ENCODE measurements at regions not wholly inside any gene's neighbourhood (a gene's known extent, or its start where the extent isn't known, plus 50 kb on each side); places are given as distances from the start of the nearest gene placed in this dataset.

DNA sequence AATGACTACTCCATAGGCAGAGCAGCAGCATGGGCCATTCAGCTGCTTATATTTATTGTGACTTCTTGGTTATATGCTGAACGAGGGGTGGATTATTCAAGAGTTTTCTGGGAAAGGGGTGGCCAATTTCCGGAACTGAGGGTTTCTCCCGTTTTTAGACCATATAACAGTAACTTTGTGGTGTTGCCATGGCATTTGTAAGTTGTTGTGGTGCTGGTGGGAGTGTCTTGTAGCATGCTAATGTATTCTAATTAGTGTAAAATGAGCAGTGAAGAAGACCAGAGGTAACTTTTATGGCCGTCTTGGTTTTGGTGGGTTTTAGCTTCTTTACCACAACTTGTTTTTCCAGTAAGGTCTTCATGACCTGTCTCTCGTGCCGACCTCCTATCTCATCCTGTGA lies 139.6 kb downstream of the KLF6 start:
- TF ChIP-seq POLR2A (IDR thresholded peaks at IDR 0.05), result no peak
- TF ChIP-seq, protein P1, sequence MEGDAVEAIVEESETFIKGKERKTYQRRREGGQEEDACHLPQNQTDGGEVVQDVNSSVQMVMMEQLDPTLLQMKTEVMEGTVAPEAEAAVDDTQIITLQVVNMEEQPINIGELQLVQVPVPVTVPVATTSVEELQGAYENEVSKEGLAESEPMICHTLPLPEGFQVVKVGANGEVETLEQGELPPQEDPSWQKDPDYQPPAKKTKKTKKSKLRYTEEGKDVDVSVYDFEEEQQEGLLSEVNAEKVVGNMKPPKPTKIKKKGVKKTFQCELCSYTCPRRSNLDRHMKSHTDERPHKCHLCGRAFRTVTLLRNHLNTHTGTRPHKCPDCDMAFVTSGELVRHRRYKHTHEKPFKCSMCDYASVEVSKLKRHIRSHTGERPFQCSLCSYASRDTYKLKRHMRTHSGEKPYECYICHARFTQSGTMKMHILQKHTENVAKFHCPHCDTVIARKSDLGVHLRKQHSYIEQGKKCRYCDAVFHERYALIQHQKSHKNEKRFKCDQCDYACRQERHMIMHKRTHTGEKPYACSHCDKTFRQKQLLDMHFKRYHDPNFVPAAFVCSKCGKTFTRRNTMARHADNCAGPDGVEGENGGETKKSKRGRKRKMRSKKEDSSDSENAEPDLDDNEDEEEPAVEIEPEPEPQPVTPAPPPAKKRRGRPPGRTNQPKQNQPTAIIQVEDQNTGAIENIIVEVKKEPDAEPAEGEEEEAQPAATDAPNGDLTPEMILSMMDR (IDR thresholded peaks at IDR 0.05), result no peak
